HCT116 (cell line): ENCODE measurements at regions not wholly inside any gene's neighbourhood (a gene's known extent, or its start where the extent isn't known, plus 50 kb on each side); places are given as distances from the start of the nearest gene placed in this dataset.

Experiments used
- ATAC-seq: fragments of 200-7000 bp; cut with Tn5 transposase; 2 replicates; pipeline ENCODE4 v1.9.1; 2020; ENCODE audit warnings: mild to moderate bottlenecking, moderate library complexity
- BruUV-seq: library from RNA; stranded (reverse); fragments of 400-500 nt; replicated peaks from 2 replicates; lab custom pipeline; 2021; lab: Mats Ljungman, UMichigan
- CTCF ChIA-PET: fragments of 300-600 bp; sonication (Branson Sonifier 250); formaldehyde crosslinking; loops from one replicate; lab custom pipeline; 2021; ENCODE audit warnings: antibody characterized with exemption; lab: Charles Lee
- POLR2A ChIA-PET: fragments of 300-600, 350-600 bp; sonication (Branson Sonifier 250); formaldehyde crosslinking; loops from one replicate; lab custom pipeline; 2021; ENCODE audit warnings: antibody characterized with exemption; lab: Charles Lee
- RAD21 ChIA-PET, 2 experiments: fragments of 300-600 bp; sonication (Branson Sonifier 250); formaldehyde crosslinking; loops; one replicate each; lab custom pipeline; 2023; ENCODE audit warnings: low total read pairs in 2 of 2; ENCODE audit not compliant: uncharacterized antibody in 2 of 2, unreplicated experiment in 2 of 2, low non-redundant PET in 1 of 2; lab: Charles Lee
- DNase-seq: peaks from one replicate; pipeline ENCODE4 v3.0.0-alpha.2; 2010; ENCODE audit warnings: low read depth, low spot score
- H2AFZ ChIP-seq: fragments of 200-600 bp; shearing (Covaris generic), sonication (generic); 2 replicates; pipeline ENCODE4 v1.6.1; 2017; ENCODE audit warnings: low read depth, mixed run types, mixed read lengths, antibody characterized with exemption, low read length; ENCODE audit not compliant: poor library complexity, severe bottlenecking
- H3K27ac ChIP-seq: 2 replicates; pipeline ENCODE4 v1.5.1; 2012; ENCODE audit warnings: low read depth, low read length
- H3K27me3 ChIP-seq: fragments of 200-600 bp; sonication (generic); 2 replicates; pipeline ENCODE4 v1.6.1; 2016; ENCODE audit warnings: mixed run types, low read length, mixed read lengths; ENCODE audit not compliant: insufficient read depth
- H3K36me3 ChIP-seq, 2 experiments: fragments of 200-500 bp in 1 of 2; fragments of 200-600 bp in 1 of 2; sonication (Bioruptor generic) in 1 of 2; sonication (generic) in 1 of 2; 2 replicates each; pipeline versions ENCODE4 v1.5.1 to v1.6.1; 2014 to 2016; ENCODE audit warnings: low read length in 2 of 2, inconsistent platforms in 1 of 2, mixed read lengths in 1 of 2, mixed run types in 1 of 2; ENCODE audit not compliant: insufficient read depth in 2 of 2, control insufficient read depth in 1 of 2
- H3K4me1 ChIP-seq, 2 experiments: fragments of 200-600 bp in 1 of 2; sonication (generic) in 1 of 2; 2 replicates each; pipeline versions ENCODE4 v1.5.1 to v1.6.1; 2012 to 2017; ENCODE audit warnings: low read length in 2 of 2, inconsistent platforms in 1 of 2, mild to moderate bottlenecking in 1 of 2, mixed read lengths in 1 of 2, mixed run types in 1 of 2, moderate library complexity in 1 of 2; ENCODE audit not compliant: insufficient read depth in 2 of 2, control insufficient read depth in 1 of 2
- H3K4me2 ChIP-seq: fragments of 200-600 bp; sonication (generic); 2 replicates; pipeline ENCODE4 v1.6.1; 2017; ENCODE audit warnings: mixed run types, low read length, mixed read lengths
- H3K4me3 ChIP-seq, 2 experiments: fragments of 200-600 bp in 1 of 2; sonication (generic) in 1 of 2; replicated peaks in 1 of 2; 2 replicates each; pipeline ENCODE4 v1.5.1; 2011 to 2016; ENCODE audit warnings: low read length in 2 of 2, control low read depth in 1 of 2, low read depth in 1 of 2, mild to moderate bottlenecking in 1 of 2, mixed read lengths in 1 of 2, mixed run types in 1 of 2
- H3K79me2 ChIP-seq: fragments of 200-600 bp; sonication (generic); 2 replicates; pipeline ENCODE4 v1.6.1; 2017; ENCODE audit warnings: mild to moderate bottlenecking, mixed run types, low read length, moderate library complexity, mixed read lengths; ENCODE audit not compliant: insufficient read depth
- H3K9ac ChIP-seq: fragments of 200-600 bp; sonication (generic); 2 replicates; pipeline ENCODE4 v1.6.1; 2016; ENCODE audit warnings: low read length, mixed read lengths
- H3K9me2 ChIP-seq: fragments of 200-600 bp; sonication (generic), shearing (Covaris generic); 2 replicates; pipeline ENCODE4 v1.6.1; 2017; ENCODE audit warnings: mixed run types, mild to moderate bottlenecking, moderate library complexity; ENCODE audit not compliant: insufficient read depth
- H3K9me3 ChIP-seq, 2 experiments: fragments of 200-500 bp in 1 of 2; fragments of 200-600 bp in 1 of 2; sonication (Bioruptor generic) in 1 of 2; sonication (generic) in 1 of 2; 2 replicates each; pipeline ENCODE4 v1.6.1; 2014 to 2017; ENCODE audit warnings: low read length in 2 of 2, mixed read lengths in 2 of 2, inconsistent platforms in 1 of 2, low read depth in 1 of 2, mild to moderate bottlenecking in 1 of 2, mixed run types in 1 of 2, moderate library complexity in 1 of 2; ENCODE audit not compliant: control insufficient read depth in 1 of 2, insufficient read depth in 1 of 2
- H4K20me1 ChIP-seq: fragments of 200-600 bp; sonication (generic), shearing (Covaris generic); 2 replicates; pipeline ENCODE4 v1.6.1; 2017; ENCODE audit warnings: mixed run types, mild to moderate bottlenecking, moderate library complexity; ENCODE audit not compliant: insufficient read depth
- ATF3 ChIP-seq: IDR thresholded peaks from 2 replicates; pipeline ENCODE4 v1.6.1; 2012
- CBX3 ChIP-seq: IDR thresholded peaks from 2 replicates; pipeline ENCODE4 v1.6.1; 2012; ENCODE audit warnings: low read depth
- CTCF ChIP-seq, 3 experiments: fragments of 200-600 bp in 1 of 3; sonication (generic) in 1 of 3; IDR thresholded peaks in 2 of 3; conservative IDR thresholded peaks in 1 of 3; 2 replicates each; pipeline ENCODE4 v1.5.1; 2012 to 2017; ENCODE audit warnings: low read depth in 2 of 3, low read length in 2 of 3, antibody characterized with exemption in 1 of 3, borderline replicate concordance in 1 of 3, control low read depth in 1 of 3, mild to moderate bottlenecking in 1 of 3, mixed read lengths in 1 of 3, mixed run types in 1 of 3, moderate library complexity in 1 of 3; ENCODE audit not compliant: insufficient read depth in 1 of 3
- ELF1 ChIP-seq: IDR thresholded peaks from 2 replicates; pipeline ENCODE4 v1.6.1; 2012; ENCODE audit warnings: low read depth, borderline replicate concordance
- EZH2 ChIP-seq: fragments of 200-600 bp; sonication (generic); IDR thresholded peaks from 2 replicates; pipeline ENCODE4 v1.6.1; 2017; ENCODE audit warnings: antibody characterized with exemption, mixed run types
- EZH2phosphoT487 ChIP-seq: fragments of 200-600 bp; IDR thresholded peaks from 2 replicates; pipeline ENCODE4 v1.6.1; 2018; ENCODE audit warnings: antibody characterized with exemption, borderline replicate concordance
- JUND ChIP-seq: IDR thresholded peaks from 2 replicates; pipeline ENCODE4 v1.6.1; 2012
- POLR2A ChIP-seq: IDR thresholded peaks from 2 replicates; pipeline ENCODE4 v1.7.0; 2011; ENCODE audit warnings: borderline replicate concordance; ENCODE audit not compliant: insufficient read depth, insufficient read length; ENCODE audit errors: extremely low read depth
- RAD21 ChIP-seq: IDR thresholded peaks from 2 replicates; pipeline ENCODE4 v1.6.1; 2012; ENCODE audit warnings: low read depth, mild to moderate bottlenecking
- SIN3A ChIP-seq: IDR thresholded peaks from 2 replicates; pipeline ENCODE4 v1.6.1; 2012; ENCODE audit warnings: low read depth
- SRF ChIP-seq: IDR thresholded peaks from 2 replicates; pipeline ENCODE4 v1.6.1; 2012; ENCODE audit warnings: low read depth
- TCF7L2 ChIP-seq: IDR thresholded peaks from 2 replicates; pipeline ENCODE4 v1.7.0; 2011; ENCODE audit warnings: borderline replicate concordance, inconsistent platforms; ENCODE audit not compliant: insufficient read depth, insufficient read length; ENCODE audit errors: extremely low read depth
- ZBTB33 ChIP-seq: IDR thresholded peaks from 2 replicates; pipeline ENCODE4 v1.6.1; 2011; ENCODE audit warnings: mild to moderate bottlenecking, low read length, moderate library complexity; ENCODE audit not compliant: insufficient replicate concordance; ENCODE audit errors: extremely low read depth
- intact Hi-C: fragments of 100-400 bp; cut with micrococcal nuclease; formaldehyde crosslinking; loops from 2 replicates; pipeline ENCODE4 v1.10.0; 2022

GRCh38 chr10:2641028-2641427, 426.3 kb upstream of the PFKP start:
- no peaks in the 10 kb centered on the region for H3K4me1 ChIP-seq
- no peak overlapping the region for H3K9ac ChIP-seq
- no peak overlapping the region for H2AFZ ChIP-seq
- ChIA-PET CTCF (no interaction called here), POLR2A (no interaction called here), RAD21 (no interaction called here)
- H3K27me3 ChIP-seq: no peaks in the 10 kb centered on the region
- H3K9me2 ChIP-seq: no peaks in the 10 kb centered on the region
- no peak for ATAC-seq
- no peak overlapping the region for H3K4me2 ChIP-seq
- no peak for TF ChIP-seq TCF7L2
- no peak for TF ChIP-seq ZBTB33
- TF ChIP-seq RAD21: no peak
- no peak for TF ChIP-seq ELF1
- TF ChIP-seq EZH2: no peak
- TF ChIP-seq CTCF (IDR thresholded peaks at IDR 0.05 in 2 of 3, conservative IDR thresholded peaks at IDR 0.05 in 1 of 3; ENCODE audit: borderline replicate concordance in 1 of 3, insufficient read depth in 1 of 3, low read depth in 2 of 3, low read length in 2 of 3): no peak
- TF ChIP-seq ATF3: no peak
- TF ChIP-seq JUND: no peak
- no peak for TF ChIP-seq CBX3
- no peak for TF ChIP-seq POLR2A
- TF ChIP-seq EZH2phosphoT487: no peak
- no peak for TF ChIP-seq SRF
- TF ChIP-seq SIN3A: no peak
- no peaks in the 10 kb centered on the region for H4K20me1 ChIP-seq
- H3K36me3 ChIP-seq: no peaks in the 10 kb centered on the region
- no peak for DNase-seq
- no peak overlapping the region for H3K27ac ChIP-seq
- BruUV-seq: no TSS peak
- H3K9me3 ChIP-seq: peaks cover 5 to 22% of the 10 kb centered on the region in 2 experiments; a peak in 2 of 4 replicates
- intact Hi-C loops: no loop called here
- H3K79me2 ChIP-seq: no peaks in the 10 kb centered on the region
- H3K4me3 ChIP-seq: no peak overlapping the region
